Endothelial cell of hepatic sinusoid (primary cell): ENCODE measurements at regions not wholly inside any gene's neighbourhood (a gene's known extent, or its start where the extent isn't known, plus 50 kb on each side); places are given as distances from the start of the nearest gene placed in this dataset.

Experiments used
- in situ Hi-C: cut with HindIII; loops from 2 replicates; pipeline ENCODE4 v1.10.0; 2017; ENCODE audit warnings: low sequenced_read_pairs

- in situ Hi-C loops: no loop called here
These were observed 180.2 kb upstream of the ZNF618 start for GRCh38 chr9:113695901-113696300.

GRCh38 chr9:113701774-113702755 lies 174.0 kb upstream of the ZNF618 start:
- in situ Hi-C loops: no loop called here

GRCh38 chr9:113705306-113705927 lies 170.7 kb upstream of the ZNF618 start:
- in situ Hi-C loops: no loop called here

GRCh38 chr9:113705928-113706519 lies 170.1 kb upstream of the ZNF618 start:
- in situ Hi-C loops: no loop called here

GRCh38 chr9:113707953-113708695 lies 168.0 kb upstream of the ZNF618 start:
- in situ Hi-C loops: no loop called here

- in situ Hi-C loops: no loop called here
These were observed 167.0 kb upstream of the ZNF618 start for GRCh38 chr9:113708821-113709713.

GRCh38 chr9:113709721-113710120 lies 166.4 kb upstream of the ZNF618 start:
- in situ Hi-C loops: no loop called here

GRCh38 chr9:113711251-113711650 lies 164.9 kb upstream of the ZNF618 start:
- in situ Hi-C loops: no loop called here

- in situ Hi-C loops: no loop called here
These were observed 164.1 kb upstream of the ZNF618 start for GRCh38 chr9:113712053-113712452.

GRCh38 chr9:113715086-113715485 lies 161.0 kb upstream of the ZNF618 start:
- in situ Hi-C loops: loop anchor here (5.0 kb wide), 2 partner anchors 88 to 97 kb away; no protein-coding TSS in a partner anchor

- in situ Hi-C loops: loop anchor here (5.0 kb wide), 2 partner anchors 92 to 93 kb away; no protein-coding TSS in a partner anchor
These were observed 156.2 kb upstream of the ZNF618 start for GRCh38 chr9:113719919-113720318.

- in situ Hi-C loops: no loop called here
These were observed 155.6 kb upstream of the ZNF618 start for GRCh38 chr9:113720495-113720894.

GRCh38 chr9:113721856-113722255 lies 154.3 kb upstream of the ZNF618 start:
- in situ Hi-C loops: no loop called here

- in situ Hi-C loops: no loop called here
These were observed 151.9 kb upstream of the ZNF618 start for GRCh38 chr9:113724202-113724601.

- in situ Hi-C loops: no loop called here
These were observed 147.1 kb upstream of the ZNF618 start for GRCh38 chr9:113728989-113729388.

- in situ Hi-C loops: no loop called here
These were observed 141.3 kb upstream of the ZNF618 start for GRCh38 chr9:113734826-113735225.

- in situ Hi-C loops: no loop called here
These were observed 138.4 kb upstream of the ZNF618 start for GRCh38 chr9:113737517-113738271.

GRCh38 chr9:113738496-113738892 lies 137.6 kb upstream of the ZNF618 start:
- in situ Hi-C loops: no loop called here
